Adrenal gland (tissue), 5 donors: ENCODE measurements at regions not wholly inside any gene's neighbourhood (a gene's known extent, or its start where the extent isn't known, plus 50 kb on each side); places are given as distances from the start of the nearest gene placed in this dataset.

Experiments used
- CTCF ChIP-seq, 6 experiments: fragments of 450-650 bp in 4 of 6; fragments of 200-600 bp in 2 of 6; sonication (generic) in 1 of 6; IDR thresholded peaks; 1 replicate in 5 of 6; 2 replicates in 1 of 6; pipeline versions ENCODE4 v1.5.1 to v1.8.0; 2016 to 2021; ENCODE audit warnings: antibody characterized with exemption in 6 of 6, mild to moderate bottlenecking in 2 of 6, moderate library complexity in 1 of 6
- POLR2A ChIP-seq, 2 donors: fragments of 450-650 bp; IDR thresholded peaks; one replicate each; pipeline ENCODE4 v1.6.1; 2017; ENCODE audit warnings: antibody characterized with exemption in 2 of 2, mild to moderate bottlenecking in 2 of 2, moderate library complexity in 1 of 2
- donor health status: DM: no; HTN: no; CAD: no.

- TF ChIP-seq CTCF (IDR thresholded peaks at IDR 0.05) = no peak
- no peak for TF ChIP-seq POLR2A (IDR thresholded peaks at IDR 0.05)
Measured at GRCh38 chr2:6392966-6393365, 472.7 kb downstream of the CMPK2 start.
